IMR-90 (cell line): ENCODE measurements at regions not wholly inside any gene's neighbourhood (a gene's known extent, or its start where the extent isn't known, plus 50 kb on each side); places are given as distances from the start of the nearest gene placed in this dataset.

Experiments
- ATAC-seq: fragments of 200-7000 bp; cut with Tn5 transposase; 2 replicates; pipeline ENCODE4 v1.9.1; 2020; ENCODE audit warnings: low read depth, mild to moderate bottlenecking, moderate library complexity
- BruUV-seq: library from RNA; stranded (reverse); fragments of 400-500 nt; replicated peaks from 2 replicates; lab custom pipeline; 2021; lab: Mats Ljungman, UMichigan
- CTCF ChIA-PET: fragments of 300-600 bp; formaldehyde crosslinking; extraction: SDS; loops from one replicate; lab custom pipeline; 2021; ENCODE audit warnings: antibody characterized with exemption; lab: Yijun Ruan, JAX
- POLR2A ChIA-PET: fragments of 300-600 bp; sonication (Branson Sonifier 250); formaldehyde crosslinking; loops from one replicate; lab custom pipeline; 2022; ENCODE audit warnings: antibody characterized with exemption; ENCODE audit not compliant: unreplicated experiment; lab: Charles Lee
- DNase-seq: peaks from one replicate; pipeline ENCODE4 v3.0.0; 2013
- H2AFZ ChIP-seq: replicated peaks from 2 replicates; pipeline ENCODE3; 2013; ENCODE audit warnings: low read length, mild to moderate bottlenecking; ENCODE audit not compliant: poor library complexity
- H2AK5ac ChIP-seq: 2 replicates; pipeline ENCODE4 v1.6.1; 2013; ENCODE audit warnings: low read depth, low read length, inconsistent platforms
- H2AK9ac ChIP-seq: replicated peaks from 2 replicates; pipeline ENCODE3; 2013; ENCODE audit warnings: mild to moderate bottlenecking, low read depth, low read length, moderate library complexity; ENCODE audit not compliant: poor library complexity
- H2BK120ac ChIP-seq: 2 replicates; pipeline ENCODE4 v1.6.1; 2013; ENCODE audit warnings: low read depth, low read length, inconsistent platforms
- H2BK15ac ChIP-seq: 3 replicates; pipeline ENCODE4 v1.6.1; 2013; ENCODE audit warnings: low read depth, low read length, inconsistent platforms
- H2BK20ac ChIP-seq: 2 replicates; pipeline ENCODE4 v1.6.1; 2013; ENCODE audit warnings: low read depth, mild to moderate bottlenecking, inconsistent platforms, low read length, moderate library complexity
- H2BK5ac ChIP-seq: 2 replicates; pipeline ENCODE4 v1.6.1; 2013; ENCODE audit warnings: mild to moderate bottlenecking, low read depth, low read length, inconsistent platforms; ENCODE audit not compliant: poor library complexity, severe bottlenecking
- H3K14ac ChIP-seq: replicated peaks from 2 replicates; pipeline ENCODE4 v1.6.1; 2013; ENCODE audit warnings: low read depth, low read length, inconsistent platforms
- H3K18ac ChIP-seq: 2 replicates; pipeline ENCODE4 v1.6.1; 2013; ENCODE audit warnings: low read depth, low read length, control low read depth
- H3K23ac ChIP-seq: 2 replicates; pipeline ENCODE4 v1.6.1; 2013; ENCODE audit warnings: low read depth, low read length, inconsistent platforms
- H3K27ac ChIP-seq: 2 replicates; pipeline ENCODE4 v1.5.1; 2013; ENCODE audit warnings: mild to moderate bottlenecking, control low read depth, low read length; ENCODE audit not compliant: insufficient read depth
- H3K27me3 ChIP-seq: 2 replicates; pipeline ENCODE4 v1.6.1; 2013; ENCODE audit warnings: low read length; ENCODE audit not compliant: control insufficient read depth, insufficient read depth
- H3K36me3 ChIP-seq: 2 replicates; pipeline ENCODE4 v1.6.1; 2013; ENCODE audit warnings: low read length, mixed read lengths; ENCODE audit not compliant: control insufficient read depth, insufficient read depth
- H3K4ac ChIP-seq: 2 replicates; pipeline ENCODE4 v1.6.1; 2013; ENCODE audit warnings: low read depth, low read length, inconsistent platforms
- H3K4me1 ChIP-seq: 2 replicates; pipeline ENCODE4 v1.6.1; 2013; ENCODE audit warnings: low read length, mixed read lengths; ENCODE audit not compliant: control insufficient read depth, insufficient read depth
- H3K4me2 ChIP-seq: 2 replicates; pipeline ENCODE4 v1.6.1; 2013; ENCODE audit warnings: low read depth, mild to moderate bottlenecking, control low read depth, low read length, moderate library complexity
- H3K4me3 ChIP-seq: 2 replicates; pipeline ENCODE4 v1.5.1; 2013; ENCODE audit warnings: low read depth, mild to moderate bottlenecking, control low read depth, low read length, moderate library complexity; ENCODE audit not compliant: insufficient read depth
- H3K56ac ChIP-seq: 2 replicates; pipeline ENCODE4 v1.6.1; 2013; ENCODE audit warnings: low read length, inconsistent platforms; ENCODE audit not compliant: insufficient read depth; ENCODE audit errors: extremely low read depth
- H3K79me1 ChIP-seq, 2 experiments: 2 replicates each; pipeline ENCODE4 v1.6.1; 2013; ENCODE audit warnings: low read length in 2 of 2, inconsistent platforms in 1 of 2, low read depth in 1 of 2
- H3K9ac ChIP-seq: 2 replicates; pipeline ENCODE4 v1.6.1; 2013; ENCODE audit warnings: low read depth, low read length, control low read depth
- H3K9me1 ChIP-seq: 2 replicates; pipeline ENCODE4 v1.6.1; 2013; ENCODE audit warnings: low read length, inconsistent platforms; ENCODE audit not compliant: insufficient read depth
- H3K9me3 ChIP-seq: 2 replicates; pipeline ENCODE4 v1.6.1; 2013; ENCODE audit warnings: low read length; ENCODE audit not compliant: control insufficient read depth, insufficient read depth
- H4K20me1 ChIP-seq: 2 replicates; pipeline ENCODE4 v1.6.1; 2013; ENCODE audit warnings: low read length, inconsistent platforms; ENCODE audit not compliant: insufficient read depth
- H4K5ac ChIP-seq: 2 replicates; pipeline ENCODE4 v1.6.1; 2013; ENCODE audit warnings: mild to moderate bottlenecking, low read depth, low read length, control low read depth
- H4K8ac ChIP-seq, 2 experiments: 2 replicates each; pipeline ENCODE4 v1.6.1; 2013; ENCODE audit warnings: low read depth in 2 of 2, low read length in 2 of 2, control low read depth in 1 of 2, inconsistent platforms in 1 of 2
- H4K91ac ChIP-seq: 2 replicates; pipeline ENCODE4 v1.6.1; 2013; ENCODE audit warnings: low read depth, low read length, inconsistent platforms; ENCODE audit not compliant: insufficient read depth
- BHLHE40 ChIP-seq: fragments of 150-350 bp; IDR thresholded peaks from 2 replicates; pipeline ENCODE4 v1.6.1; 2016; ENCODE audit warnings: mild to moderate bottlenecking, low read depth, low read length
- CEBPB ChIP-seq: IDR thresholded peaks from 2 replicates; pipeline ENCODE4 v1.6.1; 2012; ENCODE audit warnings: low read depth, low read length, improper control_type of control experiment
- CHD1 ChIP-seq: IDR thresholded peaks from 2 replicates; pipeline ENCODE4 v1.6.1; 2012; ENCODE audit warnings: low read depth, low read length, improper control_type of control experiment
- MAZ ChIP-seq: IDR thresholded peaks from 2 replicates; pipeline ENCODE4 v1.6.1; 2012; ENCODE audit warnings: low read depth, mild to moderate bottlenecking, low read length, improper control_type of control experiment, moderate library complexity, borderline replicate concordance
- MXI1 ChIP-seq: IDR thresholded peaks from 2 replicates; pipeline ENCODE4 v1.6.1; 2012; ENCODE audit warnings: low read depth, mild to moderate bottlenecking, low read length, moderate library complexity, borderline replicate concordance
- NFE2L2 ChIP-seq: fragments of 150-350 bp; IDR thresholded peaks from 2 replicates; pipeline ENCODE4 v1.6.1; 2016; ENCODE audit warnings: low read depth, mild to moderate bottlenecking, low read length
- RFX5 ChIP-seq: IDR thresholded peaks from 2 replicates; pipeline ENCODE4 v1.8.0; 2012; ENCODE audit warnings: low read depth, mild to moderate bottlenecking, low read length, moderate library complexity
- SMC3 ChIP-seq: fragments of 150-350 bp; IDR thresholded peaks from 2 replicates; pipeline ENCODE4 v1.6.1; 2016; ENCODE audit warnings: low read depth, mild to moderate bottlenecking, antibody characterized with exemption, low read length, moderate library complexity
- WGBS, 2 experiments: methylation state at CpG; one replicate each; pipeline versions ENCODE4 v1.1.5 to v1.1.7; 2013; ENCODE audit warnings: missing lambda C conversion rate in 2 of 2; ENCODE audit not compliant: insufficient read length in 1 of 2; ENCODE audit errors: extremely low coverage in 2 of 2; 5-methylcytosine and 5-hydroxymethylcytosine counted together
- dilution Hi-C: fragments of 300-500 bp; cut with HindIII; formaldehyde crosslinking; loops from one replicate; pipeline ENCODE4 v1.14.3; 2018; ENCODE audit warnings: low sequenced_read_pairs; ENCODE audit not compliant: unreplicated experiment
- in situ Hi-C: fragments of 300-500 bp; cut with MboI; formaldehyde crosslinking; loops from 3 replicates; pipeline ENCODE4 v1.14.3; 2019; ENCODE audit warnings: low sequenced_read_pairs, inconsistent platforms, mixed read lengths
- intact Hi-C: fragments of 100-400 bp; cut with micrococcal nuclease; formaldehyde crosslinking; loops from 2 replicates; pipeline ENCODE4 v1.10.0; 2022
- TF ChIP-seq, protein P1 (sequence below): conservative IDR thresholded peaks from 2 replicates; pipeline ENCODE4 v1.5.1; 2012; ENCODE audit warnings: mild to moderate bottlenecking, low read depth, low read length, improper control_type of control experiment

DNA sequence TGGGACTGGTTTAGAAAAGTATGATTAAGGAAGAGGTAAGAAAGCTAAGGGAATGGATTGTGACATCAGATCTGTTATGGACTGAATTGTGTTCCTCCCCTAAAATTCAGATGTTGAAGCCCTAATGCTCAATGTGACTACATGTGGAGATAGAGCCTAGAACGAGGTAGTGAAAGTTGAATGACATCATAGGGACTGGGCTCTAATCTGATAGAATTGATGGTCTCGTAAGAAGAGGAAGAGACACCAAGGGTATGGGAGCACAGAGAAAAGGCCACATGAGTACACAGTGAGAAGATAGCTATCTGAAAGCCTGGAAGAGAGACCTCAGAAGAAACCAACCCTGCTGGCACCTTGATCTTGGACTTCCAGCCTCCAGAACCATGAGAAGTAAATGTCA, 178.3 kb downstream of the TRIB2 start:
- Histone ChIP-seq H3K4ac (no peak overlapping the region), H2AFZ (no peak overlapping the region), H3K9ac (no peak overlapping the region), H3K79me1 (no peaks in the 10 kb centered on the region), H3K9me3 (peaks cover 9% of the 10 kb centered on the region; the same call in 1 of the 2 replicates), H3K23ac (no peak overlapping the region), H4K5ac (no peak overlapping the region), H3K56ac (no peak overlapping the region), H2BK15ac (no peak overlapping the region), H2BK120ac (no peak overlapping the region), H3K4me3 (no peak overlapping the region), H2AK9ac (no peak overlapping the region), H3K4me1 (peaks cover 1% of the 10 kb centered on the region; the same call in 1 of the 2 replicates), H4K8ac (no peak overlapping the region), H3K9me1 (no peaks in the 10 kb centered on the region), H3K27ac (no peak overlapping the region), H4K91ac (no peak overlapping the region), H2BK5ac (no peak overlapping the region), H3K18ac (no peak overlapping the region), H3K36me3 (no peaks in the 10 kb centered on the region), H3K27me3 (no peaks in the 10 kb centered on the region), H3K14ac (no peak overlapping the region), H2BK20ac (no peak overlapping the region), H2AK5ac (no peak overlapping the region), H3K4me2 (no peak overlapping the region), H4K20me1 (no peaks in the 10 kb centered on the region)
- dilution Hi-C loops: no loop called here
- BruUV-seq: no TSS peak
- WGBS, 2 experiments: 82% methylated on average over 2 of the region's 2 CpGs; no CpG with 5 or more reads in 1 of the 2 experiments
- no peak for ATAC-seq
- intact Hi-C loops: no loop called here
- in situ Hi-C loops: no loop called here
- DNase-seq: no peak
- POLR2A ChIA-PET: no interaction called here
- CTCF ChIA-PET: no interaction called here
- TF ChIP-seq CHD1 (no peak), MXI1 (no peak), CEBPB (no peak), SMC3 (no peak), BHLHE40 (no peak), MAZ (no peak), NFE2L2 (no peak), RFX5 (no peak)
- TF ChIP-seq, protein P1, sequence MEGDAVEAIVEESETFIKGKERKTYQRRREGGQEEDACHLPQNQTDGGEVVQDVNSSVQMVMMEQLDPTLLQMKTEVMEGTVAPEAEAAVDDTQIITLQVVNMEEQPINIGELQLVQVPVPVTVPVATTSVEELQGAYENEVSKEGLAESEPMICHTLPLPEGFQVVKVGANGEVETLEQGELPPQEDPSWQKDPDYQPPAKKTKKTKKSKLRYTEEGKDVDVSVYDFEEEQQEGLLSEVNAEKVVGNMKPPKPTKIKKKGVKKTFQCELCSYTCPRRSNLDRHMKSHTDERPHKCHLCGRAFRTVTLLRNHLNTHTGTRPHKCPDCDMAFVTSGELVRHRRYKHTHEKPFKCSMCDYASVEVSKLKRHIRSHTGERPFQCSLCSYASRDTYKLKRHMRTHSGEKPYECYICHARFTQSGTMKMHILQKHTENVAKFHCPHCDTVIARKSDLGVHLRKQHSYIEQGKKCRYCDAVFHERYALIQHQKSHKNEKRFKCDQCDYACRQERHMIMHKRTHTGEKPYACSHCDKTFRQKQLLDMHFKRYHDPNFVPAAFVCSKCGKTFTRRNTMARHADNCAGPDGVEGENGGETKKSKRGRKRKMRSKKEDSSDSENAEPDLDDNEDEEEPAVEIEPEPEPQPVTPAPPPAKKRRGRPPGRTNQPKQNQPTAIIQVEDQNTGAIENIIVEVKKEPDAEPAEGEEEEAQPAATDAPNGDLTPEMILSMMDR: no peak
